GM23248 (cell line): ENCODE measurements at regions not wholly inside any gene's neighbourhood (a gene's known extent, or its start where the extent isn't known, plus 50 kb on each side); places are given as distances from the start of the nearest gene placed in this dataset.

Experiments used
- EZH2 ChIP-seq: fragments of 200-600 bp; sonication (generic); IDR thresholded peaks from 2 replicates; pipeline ENCODE4 v1.6.1; 2018; ENCODE audit warnings: antibody characterized with exemption, mild to moderate bottlenecking; ENCODE audit not compliant: insufficient read depth, poor library complexity, severe bottlenecking
- EZH2phosphoT487 ChIP-seq: fragments of 200-600 bp; sonication (generic); IDR thresholded peaks from 2 replicates; pipeline ENCODE4 v1.6.1; 2018; ENCODE audit warnings: antibody characterized with exemption, moderate library complexity, mild to moderate bottlenecking, low read depth; ENCODE audit not compliant: insufficient read depth

DNA sequence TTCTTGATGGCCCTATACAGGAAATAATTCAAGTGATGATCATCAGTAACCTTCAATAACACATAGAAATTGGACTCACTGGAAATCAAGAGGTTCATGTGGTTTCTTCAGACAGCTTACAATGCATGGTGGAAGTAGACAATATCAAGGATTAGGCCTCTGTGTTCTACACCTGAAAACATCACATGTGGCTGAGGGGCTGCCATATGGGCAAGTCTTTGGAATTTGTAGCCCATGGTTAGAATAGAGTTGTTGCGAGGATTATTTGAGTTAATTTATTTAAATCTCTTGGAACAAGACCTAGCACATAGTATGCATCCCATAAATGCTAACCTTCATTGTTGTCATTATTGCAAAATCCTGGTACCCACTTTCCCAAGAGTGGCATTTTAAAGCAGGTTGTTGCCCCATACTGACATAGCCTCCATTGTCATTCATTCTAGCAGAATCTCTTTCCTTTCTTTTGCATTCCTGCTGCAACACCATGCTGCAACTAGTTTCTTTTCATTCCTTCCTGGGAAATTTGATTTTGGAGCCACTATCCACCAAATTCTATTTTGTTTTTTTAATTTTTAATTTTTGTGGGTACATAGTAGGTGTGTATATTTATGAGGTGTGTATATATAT, 352.7 kb upstream of the NAV3 start:
- TF ChIP-seq EZH2 (no peak), EZH2phosphoT487 (no peak)
